Activated T-helper 1 cell treated with anti-CD3 and anti-CD28 coated beads, Interleukin-2, amount 50 U/mL, for 16 hours (primary cell): ENCODE measurements at regions not wholly inside any gene's neighbourhood (a gene's known extent, or its start where the extent isn't known, plus 50 kb on each side); places are given as distances from the start of the nearest gene placed in this dataset.

Experiments
- DNase-seq, 2 donors: peaks; one replicate each; pipeline ENCODE4 v3.0.0-alpha.2; 2020; ENCODE audit warnings: low read depth in 1 of 2, low spot score in 1 of 2

DNA sequence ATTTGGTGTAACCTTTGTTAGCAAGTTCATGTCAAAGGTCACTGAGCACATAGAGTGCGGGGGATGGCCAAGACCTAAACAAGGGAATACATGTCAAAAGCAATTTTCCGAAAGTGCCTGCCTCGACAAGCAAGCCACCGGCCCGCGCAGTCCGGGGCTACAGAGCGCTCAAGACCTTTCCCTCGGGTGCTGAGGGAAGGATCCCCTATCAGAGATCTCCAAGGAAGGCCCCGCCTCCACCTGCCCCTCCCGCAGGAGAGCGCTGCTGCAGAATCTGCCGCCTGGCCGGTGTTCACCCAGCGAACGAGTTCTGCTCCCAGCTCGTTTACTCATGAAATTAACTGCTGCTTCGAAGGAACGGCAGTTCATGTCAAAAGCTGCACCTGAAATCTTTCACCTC is 252.7 kb downstream of the BMP7 start:
- DNase-seq = no peak

DNA sequence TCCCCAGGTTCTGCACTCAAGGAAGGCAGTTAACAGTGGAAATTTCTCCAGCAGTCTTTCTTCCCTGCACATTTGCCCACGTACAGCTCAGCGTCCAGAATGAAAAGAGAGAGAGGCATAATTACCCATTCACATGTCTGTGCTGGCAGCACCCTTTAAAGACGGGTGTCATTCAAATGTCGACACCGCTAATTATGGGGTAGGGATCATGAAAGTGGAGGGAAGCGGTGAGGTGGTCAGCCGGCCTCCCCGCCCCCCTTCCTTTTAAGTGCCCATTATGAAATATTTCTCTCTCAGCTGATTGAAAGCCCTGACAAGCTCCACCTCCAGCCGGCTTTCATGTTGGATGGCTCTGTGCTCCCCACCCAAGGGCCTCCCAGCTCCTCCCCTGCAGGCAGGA is 246.1 kb downstream of the BMP7 start:
- no peak for DNase-seq

DNA sequence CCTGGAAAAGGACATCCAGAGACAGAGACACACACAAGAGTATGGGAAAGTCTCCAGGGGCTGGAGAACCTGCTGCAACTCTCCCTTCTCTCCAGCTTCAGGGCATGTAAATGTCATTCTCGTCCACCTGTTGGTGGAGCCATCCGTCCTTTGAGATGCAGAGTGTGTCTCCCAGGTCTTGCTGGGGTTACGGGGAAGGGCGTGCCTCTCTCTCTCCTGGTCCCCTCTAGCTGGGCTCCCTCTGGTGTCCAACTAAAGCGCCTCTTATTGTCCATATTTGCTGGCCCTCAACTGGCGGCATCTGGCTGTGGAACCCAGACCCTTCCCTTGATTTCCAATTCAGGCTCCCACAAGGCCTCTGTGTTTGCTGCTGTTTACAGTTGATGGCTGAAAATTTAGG is 244.1 kb downstream of the BMP7 start:
- no peak for DNase-seq

DNA sequence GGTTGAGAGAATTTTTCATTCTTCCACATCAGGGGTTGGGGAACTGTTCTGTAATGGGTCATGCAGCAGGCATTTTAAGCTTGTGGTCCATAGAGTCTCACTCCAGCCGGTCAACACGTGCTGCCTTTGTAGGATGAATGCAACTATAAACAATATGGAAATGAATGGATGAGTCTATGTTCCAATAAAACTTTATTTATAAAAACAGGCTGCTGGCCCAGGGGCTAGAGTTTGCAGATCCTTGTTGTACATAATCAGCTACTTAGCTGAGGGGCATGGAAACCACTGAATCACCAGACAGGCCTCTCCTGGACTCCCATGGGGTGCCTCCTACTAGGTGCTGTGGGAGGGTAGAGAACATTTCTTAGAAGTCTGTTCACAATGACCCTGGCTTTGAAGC is 243.4 kb downstream of the BMP7 start:
- DNase-seq = no peak

DNA sequence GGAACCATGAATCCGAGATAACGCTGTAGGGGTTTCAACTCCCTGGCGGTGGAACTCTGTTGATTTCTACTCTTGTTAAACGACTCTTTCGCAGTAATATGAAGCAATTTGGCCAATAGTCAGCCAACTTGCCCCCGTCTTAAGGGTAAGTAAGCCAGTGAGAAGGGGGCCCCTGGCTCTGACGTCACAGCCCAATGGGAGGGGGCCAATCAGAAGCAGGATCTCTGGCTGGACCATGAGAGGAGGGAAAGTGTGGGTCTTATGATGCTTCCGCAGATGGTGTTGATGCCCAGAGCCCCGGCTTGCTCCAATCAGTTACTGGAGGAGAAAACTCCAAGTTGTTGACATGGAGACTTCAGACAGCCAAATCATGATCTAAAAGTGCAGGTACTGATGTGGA is 242.4 kb downstream of the BMP7 start:
- DNase-seq = no peak

DNA sequence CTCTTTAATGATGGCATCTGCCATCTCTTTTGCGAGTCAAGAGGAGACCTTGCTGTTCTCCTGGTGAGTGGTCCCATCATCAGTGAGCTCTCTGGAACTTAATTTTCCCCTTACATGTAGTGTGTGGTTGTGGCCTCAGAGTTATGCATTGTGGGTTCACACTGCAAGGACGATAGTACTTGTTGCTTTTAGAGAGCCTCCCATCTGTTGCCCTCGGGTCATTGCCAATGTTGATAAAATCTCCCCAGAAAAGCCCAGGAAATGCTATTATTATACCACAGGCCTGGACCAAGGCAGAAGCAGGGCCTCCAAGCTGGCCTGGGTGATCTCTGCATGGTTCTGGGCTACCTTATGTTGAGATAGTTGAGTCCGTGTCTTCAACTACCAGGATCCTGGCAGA is 241.6 kb downstream of the BMP7 start:
- DNase-seq = no peak

DNA sequence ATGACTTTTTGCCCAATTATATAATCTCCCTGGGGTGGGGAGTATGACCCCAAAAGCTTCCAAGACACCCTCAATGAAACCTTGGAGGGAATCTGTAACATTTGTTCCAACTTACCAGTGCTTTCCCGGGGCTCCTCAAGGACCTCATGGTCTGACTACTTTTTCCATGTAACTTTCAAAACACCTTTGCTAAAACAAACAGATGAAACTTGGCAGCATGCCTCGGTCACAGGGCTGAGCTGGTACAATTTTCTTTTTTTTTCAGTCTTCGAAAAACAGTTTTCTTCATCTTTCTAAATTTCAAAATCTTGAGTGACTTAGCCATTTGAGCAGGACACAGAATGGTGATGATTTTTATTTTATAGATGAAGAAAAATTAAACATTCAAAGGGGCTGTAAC is 241.2 kb downstream of the BMP7 start:
- no peak for DNase-seq

DNA sequence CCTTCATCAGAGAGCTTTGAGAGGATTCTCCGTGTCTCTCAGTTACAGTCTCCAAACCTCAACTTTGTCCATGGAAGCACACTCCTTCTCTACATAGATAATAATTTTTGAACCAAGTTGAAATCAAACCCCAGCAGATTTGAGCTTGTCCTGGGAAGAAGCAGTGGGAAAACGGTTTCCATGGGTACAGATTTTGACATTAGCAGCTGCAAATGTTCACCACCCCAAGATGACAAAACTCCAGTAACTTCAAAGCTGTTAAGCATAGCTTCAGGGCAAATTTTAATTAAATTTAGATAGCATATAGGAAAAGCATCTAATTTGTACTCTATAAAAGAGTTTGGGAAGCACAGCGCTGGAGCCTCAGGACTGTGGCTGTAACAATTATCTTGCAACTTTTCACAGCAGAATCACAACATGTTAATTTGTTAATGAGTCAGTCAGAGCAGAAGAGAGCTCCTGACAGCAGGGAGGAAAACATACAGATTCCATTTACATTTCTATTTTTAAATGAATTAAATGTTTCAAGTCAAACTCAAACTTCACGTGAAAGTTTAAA is 240.7 kb downstream of the BMP7 start:
- DNase-seq = no peak

DNA sequence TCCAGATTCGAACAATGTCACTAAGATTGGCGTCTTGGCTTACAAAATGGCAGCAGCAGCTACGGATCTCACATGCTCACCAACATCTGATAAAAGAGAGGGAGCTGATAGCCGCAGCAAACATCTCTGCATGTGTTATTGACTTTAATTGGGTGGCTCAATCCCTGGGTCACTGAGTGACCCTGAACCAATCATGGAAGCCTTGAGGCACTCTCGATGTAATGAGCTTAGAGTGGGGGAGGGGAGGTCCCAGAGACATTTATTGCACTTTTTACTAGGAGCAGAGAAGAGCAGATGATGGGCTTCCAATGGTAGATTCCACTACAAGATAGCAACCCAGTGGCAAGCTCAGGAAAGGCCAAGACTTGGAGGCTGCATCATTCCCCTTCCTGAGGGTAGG is 238.7 kb downstream of the BMP7 start:
- DNase-seq = no peak

DNA sequence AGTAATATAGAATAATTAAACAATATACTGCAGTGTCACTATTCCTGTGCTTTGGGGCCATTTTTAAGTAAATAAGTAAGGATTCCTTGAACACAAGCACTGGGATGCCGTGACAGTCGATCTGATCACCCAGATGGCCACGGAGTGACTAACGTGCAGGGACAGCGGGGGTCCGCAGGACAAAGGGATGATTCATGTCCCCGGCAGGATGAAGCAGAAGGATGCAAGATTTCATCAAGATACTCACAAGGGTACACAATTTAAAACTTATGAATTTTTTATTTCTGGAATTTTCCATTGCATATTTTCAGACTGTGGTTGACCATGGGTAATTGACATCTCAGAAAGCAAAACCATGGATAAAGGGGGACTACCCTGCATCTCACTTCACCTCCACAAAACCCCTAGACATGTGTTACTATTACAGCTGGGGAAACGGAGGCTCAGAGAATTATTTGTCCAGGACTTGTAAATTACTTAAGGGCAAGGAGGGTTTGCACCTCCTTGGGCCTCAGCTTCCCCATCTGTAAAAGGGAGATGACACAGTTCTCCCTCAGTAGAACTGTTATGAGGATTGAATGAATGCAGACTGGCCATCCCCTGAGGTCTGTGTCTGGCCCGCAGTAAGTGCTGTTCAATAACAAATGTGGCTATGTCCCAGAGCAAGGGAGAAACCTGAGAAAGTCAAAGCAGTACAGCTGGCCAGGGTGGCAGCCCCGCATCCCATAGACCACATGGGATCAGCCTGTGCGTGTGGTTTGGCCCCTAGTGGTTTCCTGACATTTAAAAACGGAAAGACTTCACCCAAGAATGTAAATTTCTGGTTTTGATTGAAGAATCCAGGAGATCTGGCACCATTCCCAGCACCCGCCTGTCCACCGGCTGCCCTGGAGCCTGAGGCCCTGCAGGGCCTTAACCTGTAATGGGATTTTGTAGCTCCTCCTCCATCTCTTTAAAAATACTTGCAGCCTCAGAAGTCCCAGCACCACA is 235.5 kb downstream of the BMP7 start:
- DNase-seq = no peak

DNA sequence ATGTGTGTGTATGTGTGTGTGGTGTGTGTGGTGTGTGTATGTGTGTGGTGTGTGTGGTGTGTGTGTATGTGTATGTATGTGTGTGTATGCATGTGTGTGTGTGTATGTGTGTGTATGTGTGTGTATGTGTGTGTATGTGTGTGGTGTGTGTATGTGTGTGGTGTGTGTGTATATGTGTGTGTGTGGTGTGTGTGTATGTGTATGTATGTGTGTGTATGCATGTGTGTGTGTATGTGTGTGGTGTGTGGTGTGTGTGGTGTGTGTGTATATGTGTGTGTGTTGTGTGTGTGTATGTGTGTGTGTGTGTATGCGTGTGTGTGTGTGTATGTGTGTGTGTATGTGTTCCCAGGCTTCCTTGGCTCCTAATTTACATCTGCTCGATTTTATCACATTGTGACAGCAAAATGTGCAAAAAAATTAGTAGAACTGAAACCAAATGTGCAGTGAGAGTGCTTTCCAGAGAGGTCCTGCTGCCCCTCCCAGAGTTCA is 234.5 kb downstream of the BMP7 start:
- DNase-seq = no peak

DNA sequence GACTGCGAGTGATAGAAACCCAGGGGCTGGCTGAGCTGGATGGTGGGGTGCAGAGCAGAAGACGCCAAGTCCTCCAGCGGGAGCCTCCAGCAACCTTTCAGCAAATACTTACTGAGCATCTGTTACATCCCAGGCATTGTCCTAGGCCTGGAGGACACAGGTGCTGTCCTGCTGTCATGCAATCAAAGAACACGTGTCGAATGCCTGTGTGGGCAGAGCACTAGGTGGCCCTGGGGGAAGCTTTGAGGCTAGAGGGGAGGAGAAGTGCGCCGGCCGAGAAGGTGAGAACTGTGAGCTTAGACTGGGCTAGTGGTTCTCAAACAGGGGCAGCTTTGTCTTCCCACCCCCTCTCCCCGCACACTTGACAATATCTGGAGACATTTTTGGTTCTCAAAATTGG is 233.6 kb downstream of the BMP7 start:
- DNase-seq = no peak

DNA sequence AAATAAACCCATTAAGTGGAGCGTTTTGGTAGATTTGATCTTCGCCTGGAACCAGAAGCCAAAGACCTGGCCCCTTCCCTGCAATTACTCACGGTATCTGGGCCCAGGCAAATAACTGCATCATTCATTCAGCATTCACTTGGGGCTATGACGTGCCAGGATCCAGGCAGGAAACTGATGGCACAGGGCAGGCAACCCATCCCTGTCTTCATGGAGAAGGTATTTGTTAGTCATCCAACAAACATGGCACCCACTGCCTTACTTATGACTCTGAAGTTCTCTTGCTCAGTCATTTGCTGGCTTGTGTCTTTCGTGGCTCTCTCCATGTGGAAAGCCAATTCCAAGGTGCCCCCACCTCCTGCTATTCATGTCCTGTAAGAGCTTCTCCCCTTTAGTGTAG is 232.4 kb downstream of the BMP7 start:
- no peak for DNase-seq

DNA sequence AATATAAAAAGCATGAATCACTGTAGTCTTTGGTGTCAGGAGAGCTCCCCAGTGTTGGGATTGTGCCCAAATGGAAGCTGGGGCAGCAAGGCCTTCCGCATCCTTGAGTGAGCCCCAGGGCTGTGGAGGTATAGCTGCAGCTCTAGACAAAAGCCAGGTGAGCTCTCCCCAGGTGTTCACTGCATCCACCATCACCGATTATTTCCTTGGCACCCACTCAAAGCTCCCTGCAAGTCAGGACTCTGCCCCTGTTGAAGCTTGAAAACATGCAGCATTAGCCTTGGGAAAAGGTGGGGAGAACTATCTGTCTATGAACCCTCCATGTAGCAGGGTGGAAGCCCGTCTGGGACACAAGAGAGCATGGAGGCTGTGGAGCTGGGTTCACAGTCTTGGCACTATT is 228.8 kb downstream of the BMP7 start:
- DNase-seq = no peak

DNA sequence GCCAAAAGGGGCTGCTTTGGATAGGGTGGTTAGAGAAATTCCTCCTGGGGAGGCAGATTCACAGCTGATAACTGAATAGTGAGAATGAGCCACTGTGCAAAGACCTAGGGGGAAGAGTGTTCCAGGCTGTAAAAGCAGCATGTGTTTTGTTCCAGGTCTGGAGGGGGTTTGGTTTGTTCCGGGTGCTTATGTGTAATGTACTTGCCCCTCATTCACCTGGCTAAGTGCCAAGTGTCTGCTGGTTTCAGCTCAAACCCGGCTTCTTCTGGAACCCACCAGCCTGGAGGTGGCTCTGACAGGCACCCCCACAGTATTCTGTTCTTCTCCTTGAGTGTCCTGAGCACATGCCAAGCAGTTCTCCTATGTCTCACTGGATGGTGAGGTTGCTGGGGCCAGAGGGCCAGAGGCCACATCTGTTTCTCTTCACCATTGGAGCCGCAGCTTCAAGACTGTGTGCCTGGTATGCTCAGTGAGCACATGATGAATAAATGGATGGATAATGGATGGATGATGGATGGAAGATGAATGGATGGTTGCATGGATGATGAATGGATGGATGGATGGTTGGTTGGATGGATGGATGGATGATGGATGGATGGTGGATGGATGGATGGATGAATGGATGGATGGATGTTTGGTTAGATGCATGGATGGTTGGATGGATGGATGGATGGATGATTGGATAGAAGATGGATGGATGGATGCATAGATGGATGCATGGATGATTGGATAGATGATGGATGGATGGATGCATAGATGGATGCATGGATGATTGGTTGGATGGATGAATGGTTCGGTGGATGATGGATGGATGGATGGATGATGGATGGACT is 227.6 kb downstream of the BMP7 start:
- no peak for DNase-seq

DNA sequence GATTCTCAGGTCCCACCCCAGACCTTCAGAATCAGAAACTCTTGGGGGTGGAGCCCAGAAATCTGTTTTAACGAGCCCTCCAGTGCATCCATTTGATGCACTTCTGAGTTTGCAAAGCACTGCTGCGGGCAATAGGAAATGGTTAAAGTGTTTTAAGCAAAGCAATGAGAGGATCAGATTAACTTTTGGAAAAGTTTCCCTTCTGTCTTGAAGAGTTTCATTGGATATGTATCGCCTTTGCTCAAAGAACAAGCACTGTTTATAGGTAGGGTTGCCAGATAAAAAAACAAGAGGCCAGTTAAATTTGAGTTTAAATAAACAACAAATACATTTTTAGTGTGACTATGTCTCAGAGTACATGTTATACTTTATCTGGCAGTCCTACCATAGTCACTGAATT is 226.0 kb downstream of the BMP7 start:
- DNase-seq = no peak

DNA sequence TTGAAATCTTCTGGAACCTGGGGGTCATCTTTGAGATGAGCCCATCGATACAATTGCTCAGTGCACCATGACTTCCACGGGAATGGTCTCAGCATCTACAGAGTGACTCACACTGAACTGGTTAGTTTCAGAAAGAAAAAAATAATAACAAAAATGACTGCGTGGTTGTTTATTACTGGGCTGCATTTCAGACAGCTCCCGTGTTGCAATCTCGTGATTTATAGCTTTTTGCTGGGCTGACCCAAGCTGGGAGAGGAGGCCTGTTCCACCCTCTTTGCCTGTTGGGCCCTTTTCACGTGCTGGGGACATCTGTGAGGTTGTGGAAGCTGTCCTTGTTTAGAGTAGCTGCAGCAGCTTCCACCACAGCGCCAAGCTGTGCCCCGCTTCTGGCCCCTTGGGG is 225.5 kb downstream of the BMP7 start:
- DNase-seq = no peak

DNA sequence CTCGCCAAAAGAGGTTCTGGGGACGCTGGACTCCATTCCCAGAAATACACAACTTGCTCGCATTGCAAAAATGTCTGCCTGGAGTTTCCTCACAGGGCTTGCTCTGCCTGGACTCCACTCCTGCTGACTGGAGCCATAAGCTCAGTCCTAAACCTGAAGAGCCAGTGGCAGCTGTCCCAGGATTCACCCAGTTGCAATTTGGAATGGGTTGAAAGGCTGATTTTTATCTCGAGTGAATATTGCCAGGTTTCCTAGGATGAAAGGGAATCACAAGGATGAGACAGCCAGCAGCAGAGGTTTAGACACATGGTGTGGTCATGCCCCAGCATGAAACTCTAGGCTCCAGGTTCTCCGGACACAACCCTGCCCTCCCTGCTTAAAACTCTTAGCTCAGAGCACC is 223.3 kb downstream of the BMP7 start:
- DNase-seq = no peak

DNA sequence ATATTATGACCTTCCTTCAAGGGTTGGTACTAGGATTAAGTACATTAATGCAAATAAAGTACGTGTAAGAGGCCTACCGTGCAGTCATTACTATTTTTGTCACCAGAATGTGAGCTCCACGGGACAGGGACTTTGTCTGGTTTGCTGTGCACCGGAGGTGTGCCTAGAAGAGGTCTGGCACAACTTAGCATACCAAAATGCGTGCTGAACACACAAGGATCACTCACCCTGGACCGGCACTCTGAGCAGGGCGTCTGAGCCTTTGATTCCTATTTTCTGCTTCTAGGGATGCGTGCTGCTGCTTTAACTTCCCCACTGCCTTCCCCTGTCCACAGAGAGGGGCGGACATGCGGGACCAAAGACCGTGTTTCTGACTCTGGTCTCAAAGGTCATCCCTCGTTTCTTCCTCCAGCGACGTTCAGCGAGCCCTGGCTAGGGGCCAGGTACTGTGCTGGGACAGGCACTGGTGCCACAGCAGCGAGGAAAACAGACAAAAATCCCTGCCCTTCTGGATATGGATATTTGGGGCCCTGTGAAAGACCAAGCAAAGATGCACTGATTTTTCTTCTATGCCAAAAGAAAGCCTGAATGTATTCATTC is 222.7 kb downstream of the BMP7 start:
- no peak for DNase-seq

DNA sequence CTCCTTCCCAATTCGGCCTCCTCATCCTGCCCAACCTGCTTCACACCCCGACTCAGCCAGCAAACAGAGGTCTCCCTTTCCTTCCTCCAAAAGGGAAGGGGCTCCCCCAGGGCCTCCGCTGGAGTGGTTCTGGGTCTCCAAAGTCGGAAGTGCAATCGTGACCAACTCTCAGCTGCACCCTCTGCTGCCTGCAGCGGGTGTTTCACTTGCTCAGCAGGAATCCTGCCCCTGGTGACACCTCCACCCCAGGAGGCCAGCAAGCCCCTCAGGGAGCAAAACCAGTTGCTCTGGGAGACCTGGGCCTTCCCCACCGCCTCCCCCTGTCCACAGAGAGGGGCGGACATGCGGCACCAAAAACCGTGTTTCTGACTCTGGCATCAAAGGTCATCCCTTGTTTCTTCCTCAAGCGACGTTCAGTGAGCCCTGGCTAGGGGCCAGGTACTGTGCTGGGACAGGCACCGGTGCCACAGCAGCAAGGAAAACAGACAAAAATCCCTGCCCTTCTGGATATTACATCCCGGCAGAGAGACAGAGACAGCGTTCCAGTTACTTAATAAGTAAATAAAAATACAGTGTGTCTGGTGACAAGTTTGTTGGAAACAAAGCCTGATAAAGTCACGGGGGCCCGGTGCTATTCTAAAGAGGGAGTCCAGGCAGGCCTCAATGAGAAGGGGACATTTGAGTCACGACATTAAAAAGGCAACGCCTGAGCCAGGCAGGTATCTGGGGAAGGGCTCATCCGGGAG is 219.0 kb downstream of the BMP7 start:
- DNase-seq = no peak
